CD14-positive monocyte (primary cell): ENCODE measurements at regions not wholly inside any gene's neighbourhood (a gene's known extent, or its start where the extent isn't known, plus 50 kb on each side); places are given as distances from the start of the nearest gene placed in this dataset.

ENCODE experiments used
- DNase-seq, 3 donors: peaks; one replicate each; pipeline ENCODE4 v3.0.0-alpha.2; 2011 to 2022
- H2AFZ ChIP-seq: 2 replicates; pipeline ENCODE4 v1.6.0; 2012; ENCODE audit warnings: mild to moderate bottlenecking, low read depth, low read length, inconsistent platforms; ENCODE audit not compliant: insufficient read depth, poor library complexity, severe bottlenecking
- H3K27ac ChIP-seq, 2 donors: 1 replicate in 1 of 2; 2 replicates in 1 of 2; pipeline ENCODE4 v1.5.1; 2012 to 2013; ENCODE audit warnings: low read length in 2 of 2, control low read depth in 1 of 2, inconsistent platforms in 1 of 2, low read depth in 1 of 2, mild to moderate bottlenecking in 1 of 2
- H3K27me3 ChIP-seq, 2 donors: one replicate each; pipeline versions ENCODE4 v1.6.0 to v1.6.1; 2011 to 2013; ENCODE audit warnings: low read length in 2 of 2; ENCODE audit not compliant: control insufficient read depth in 2 of 2, insufficient read depth in 2 of 2
- H3K36me3 ChIP-seq, 2 donors: replicated peaks in 1 of 2; 1 replicate in 1 of 2; 2 replicates in 1 of 2; pipeline versions ENCODE4 v1.5.1 to v1.6.1; 2012 to 2013; ENCODE audit warnings: low read length in 2 of 2, control low read depth in 1 of 2, inconsistent platforms in 1 of 2, mild to moderate bottlenecking in 1 of 2; ENCODE audit not compliant: insufficient read depth in 2 of 2, control insufficient read depth in 1 of 2
- H3K4me1 ChIP-seq, 2 donors: 1 replicate in 1 of 2; 2 replicates in 1 of 2; pipeline versions ENCODE4 v1.5.1 to v1.6.1; 2012 to 2013; ENCODE audit warnings: low read length in 2 of 2, control low read depth in 1 of 2, inconsistent platforms in 1 of 2, mild to moderate bottlenecking in 1 of 2, moderate library complexity in 1 of 2; ENCODE audit not compliant: insufficient read depth in 2 of 2, control insufficient read depth in 1 of 2
- H3K4me2 ChIP-seq: replicated peaks from 2 replicates; pipeline ENCODE3; 2012; ENCODE audit warnings: low read length, moderate library complexity, mild to moderate bottlenecking; ENCODE audit not compliant: poor library complexity, severe bottlenecking; ENCODE audit errors: extremely low read depth
- H3K4me3 ChIP-seq, 3 experiments: fragments of 200-600 bp in 1 of 3; sonication (generic) in 1 of 3; replicated peaks in 1 of 3; 1 replicate in 2 of 3; 2 replicates in 1 of 3; pipeline ENCODE4 v1.5.1; 2011 to 2013; ENCODE audit warnings: low read length in 3 of 3, mild to moderate bottlenecking in 3 of 3, control low read depth in 2 of 3, low read depth in 2 of 3, inconsistent platforms in 1 of 3, moderate library complexity in 1 of 3
- H3K79me2 ChIP-seq: 2 replicates; pipeline ENCODE4 v1.6.0; 2012; ENCODE audit warnings: mild to moderate bottlenecking, control low read depth, inconsistent platforms, low read length, moderate library complexity; ENCODE audit not compliant: insufficient read depth
- H3K9ac ChIP-seq: 2 replicates; pipeline ENCODE4 v1.6.0; 2017; ENCODE audit warnings: low read length, mild to moderate bottlenecking; ENCODE audit not compliant: insufficient read depth, poor library complexity, severe bottlenecking
- H3K9me3 ChIP-seq, 2 donors: replicated peaks in 1 of 2; 1 replicate in 1 of 2; 2 replicates in 1 of 2; pipeline versions ENCODE4 v1.5.1 to v1.6.1; 2012 to 2013; ENCODE audit warnings: low read length in 2 of 2, control low read depth in 1 of 2; ENCODE audit not compliant: control insufficient read depth in 1 of 2, insufficient read depth in 1 of 2
- H4K20me1 ChIP-seq: 2 replicates; pipeline ENCODE4 v1.6.0; 2012; ENCODE audit warnings: mild to moderate bottlenecking, low read length, control low read depth, moderate library complexity; ENCODE audit not compliant: insufficient read depth
- H3K27ac Mint-ChIP-seq, 7 donors: one replicate each; pipeline ENCODE4 v1.8.0; 2020; ENCODE audit warnings: mild to moderate bottlenecking in 7 of 7, mixed read lengths in 7 of 7, moderate library complexity in 6 of 7, inconsistent platforms in 2 of 7
- H3K27me3 Mint-ChIP-seq, 3 donors: one replicate each; pipeline ENCODE4 v1.8.0; 2021 to 2022; ENCODE audit warnings: low read depth in 3 of 3, mild to moderate bottlenecking in 3 of 3, mixed read lengths in 3 of 3, moderate library complexity in 3 of 3, inconsistent platforms in 1 of 3
- H3K36me3 Mint-ChIP-seq, 2 donors: one replicate each; pipeline ENCODE4 v1.8.0; 2020; ENCODE audit warnings: mixed read lengths in 2 of 2, inconsistent platforms in 1 of 2, mild to moderate bottlenecking in 1 of 2
- H3K4me1 Mint-ChIP-seq: one replicate; pipeline ENCODE4 v1.8.0; 2020; ENCODE audit warnings: mild to moderate bottlenecking, mixed read lengths
- H3K4me3 Mint-ChIP-seq, 2 donors: one replicate each; pipeline ENCODE4 v1.8.0; 2020; ENCODE audit warnings: mild to moderate bottlenecking in 2 of 2, mixed read lengths in 2 of 2, moderate library complexity in 1 of 2
- H3K9me3 Mint-ChIP-seq, 7 donors: one replicate each; pipeline ENCODE4 v1.8.0; 2020 to 2022; ENCODE audit warnings: mixed read lengths in 7 of 7, mild to moderate bottlenecking in 6 of 7, moderate library complexity in 6 of 7, inconsistent platforms in 2 of 7
- CTCF ChIP-seq: fragments of 200-600 bp; IDR thresholded peaks from one replicate; pipeline ENCODE4 v1.8.0; 2022; ENCODE audit warnings: antibody characterized with exemption, mild to moderate bottlenecking
- WGBS: methylation state at CpG from one replicate; pipeline ENCODE4 v1.1.5; 2013; ENCODE audit warnings: missing lambda C conversion rate; ENCODE audit not compliant: insufficient coverage; 5-methylcytosine and 5-hydroxymethylcytosine counted together
- intact Hi-C, 2 donors: fragments of 100-400 bp; cut with micrococcal nuclease; formaldehyde crosslinking; loops; one replicate each; pipeline versions ENCODE4 v1.15.0 to v1.15.1; 2023

GRCh38 chr4:23134331-23134730, 441.6 kb downstream of the GBA3 start:
- Histone ChIP-seq H3K4me1 (no peaks in the 10 kb centered on the region), H4K20me1 (no peaks in the 10 kb centered on the region), H3K4me2 (no peak overlapping the region), H3K9ac (no peak overlapping the region), H2AFZ (no peak overlapping the region), H3K36me3 (no peaks in the 10 kb centered on the region), H3K27me3 (no peaks in the 10 kb centered on the region), H3K79me2 (no peaks in the 10 kb centered on the region), H3K27ac (no peak overlapping the region), H3K9me3 (no peaks in the 10 kb centered on the region), H3K4me3 (no peak overlapping the region)
- TF ChIP-seq CTCF, result no peak
- H3K27ac Mint-ChIP-seq, result no peak overlapping the region
- H3K27me3 Mint-ChIP-seq, result peaks cover 0 to 2% (median 0%) of the 10 kb centered on the region in 3 donors
- intact Hi-C loops, result no loop called here
- no peaks in the 10 kb centered on the region for H3K9me3 Mint-ChIP-seq
- no peak overlapping the region for H3K4me3 Mint-ChIP-seq
- H3K4me1 Mint-ChIP-seq, result no peaks in the 10 kb centered on the region
- no peaks in the 10 kb centered on the region for H3K36me3 Mint-ChIP-seq
- no CpG with 5 or more reads among the region's 2 CpGs for WGBS
- no peak for DNase-seq

- DNase-seq, result no peak
- H3K27ac ChIP-seq, result no peak overlapping the region
- no peaks in the 10 kb centered on the region for H3K36me3 ChIP-seq
- H3K9me3 ChIP-seq, result no peaks in the 10 kb centered on the region
- intact Hi-C loops, result no loop called here
- peaks cover 0 to 2% (median 0%) of the 10 kb centered on the region in 7 donors for H3K9me3 Mint-ChIP-seq
- no peak overlapping the region for H3K4me2 ChIP-seq
- no peaks in the 10 kb centered on the region for H3K79me2 ChIP-seq
- H3K36me3 Mint-ChIP-seq, result no peaks in the 10 kb centered on the region
- no peaks in the 10 kb centered on the region for H3K4me1 ChIP-seq
- H3K4me1 Mint-ChIP-seq, result no peaks in the 10 kb centered on the region
- no peaks in the 10 kb centered on the region for H3K27me3 ChIP-seq
- H2AFZ ChIP-seq, result no peak overlapping the region
- H3K27ac Mint-ChIP-seq, result no peak overlapping the region
- no peak for TF ChIP-seq CTCF
- H3K4me3 Mint-ChIP-seq, result no peak overlapping the region
- H3K4me3 ChIP-seq, result no peak overlapping the region
- WGBS, result no CpG with 5 or more reads among the region's 2 CpGs
- no peaks in the 10 kb centered on the region for H4K20me1 ChIP-seq
- H3K9ac ChIP-seq, result no peak overlapping the region
- H3K27me3 Mint-ChIP-seq, result peaks cover 0 to 2% (median 0%) of the 10 kb centered on the region in 3 donors
Measured at GRCh38 chr4:23130845-23131244, 438.1 kb downstream of the GBA3 start.
